Upper lobe of left lung (tissue), 4 donors: ENCODE measurements at regions not wholly inside any gene's neighbourhood (a gene's known extent, or its start where the extent isn't known, plus 50 kb on each side); places are given as distances from the start of the nearest gene placed in this dataset.
"Not testable (repeated sequence)": the region's sequence is repeated elsewhere in the genome, so short reads cannot be mapped to it uniquely, and the experiment has no call there.

Experiments
- POLR2A ChIP-seq, 4 donors: fragments of 450-650 bp; IDR thresholded peaks; one replicate each; pipeline ENCODE4 v1.5.1; 2016 to 2017; ENCODE audit warnings: antibody characterized with exemption in 4 of 4, mild to moderate bottlenecking in 2 of 4
- TF ChIP-seq, protein P1 (sequence below), 6 experiments: fragments of 450-650 bp in 4 of 6; fragments of 200-600 bp in 2 of 6; sonication (generic) in 2 of 6; IDR thresholded peaks; one replicate each; pipeline ENCODE4 v1.5.1; 2016 to 2019; ENCODE audit warnings: antibody characterized with exemption in 6 of 6

DNA sequence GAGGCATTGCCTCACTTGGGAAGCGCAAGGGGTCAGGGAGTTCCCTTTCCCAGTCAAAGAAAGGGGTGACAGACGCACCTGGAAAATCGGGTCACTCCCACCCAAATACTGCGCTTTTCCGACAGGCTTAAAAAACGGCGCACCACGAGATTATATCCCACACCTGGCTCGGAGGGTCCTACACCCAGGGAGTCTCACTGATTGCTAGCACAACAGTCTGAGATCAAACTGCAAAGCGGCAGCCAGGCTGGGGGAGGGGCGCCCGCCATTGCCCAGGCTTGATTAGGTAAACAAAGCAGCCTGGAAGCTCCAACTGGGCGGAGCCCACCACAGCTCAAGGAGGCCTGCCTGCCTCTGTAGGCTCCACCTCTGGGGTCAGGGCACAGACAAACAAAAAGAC is 1014.7 kb downstream of the FSCB start:
- TF ChIP-seq, protein P1, sequence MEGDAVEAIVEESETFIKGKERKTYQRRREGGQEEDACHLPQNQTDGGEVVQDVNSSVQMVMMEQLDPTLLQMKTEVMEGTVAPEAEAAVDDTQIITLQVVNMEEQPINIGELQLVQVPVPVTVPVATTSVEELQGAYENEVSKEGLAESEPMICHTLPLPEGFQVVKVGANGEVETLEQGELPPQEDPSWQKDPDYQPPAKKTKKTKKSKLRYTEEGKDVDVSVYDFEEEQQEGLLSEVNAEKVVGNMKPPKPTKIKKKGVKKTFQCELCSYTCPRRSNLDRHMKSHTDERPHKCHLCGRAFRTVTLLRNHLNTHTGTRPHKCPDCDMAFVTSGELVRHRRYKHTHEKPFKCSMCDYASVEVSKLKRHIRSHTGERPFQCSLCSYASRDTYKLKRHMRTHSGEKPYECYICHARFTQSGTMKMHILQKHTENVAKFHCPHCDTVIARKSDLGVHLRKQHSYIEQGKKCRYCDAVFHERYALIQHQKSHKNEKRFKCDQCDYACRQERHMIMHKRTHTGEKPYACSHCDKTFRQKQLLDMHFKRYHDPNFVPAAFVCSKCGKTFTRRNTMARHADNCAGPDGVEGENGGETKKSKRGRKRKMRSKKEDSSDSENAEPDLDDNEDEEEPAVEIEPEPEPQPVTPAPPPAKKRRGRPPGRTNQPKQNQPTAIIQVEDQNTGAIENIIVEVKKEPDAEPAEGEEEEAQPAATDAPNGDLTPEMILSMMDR (IDR thresholded peaks at IDR 0.05): not testable (repeated sequence)
- TF ChIP-seq POLR2A (IDR thresholded peaks at IDR 0.05): not testable (repeated sequence)
